C4-2B (cell line): ENCODE measurements at regions not wholly inside any gene's neighbourhood (a gene's known extent, or its start where the extent isn't known, plus 50 kb on each side); places are given as distances from the start of the nearest gene placed in this dataset.

Experiments
- H3K27ac ChIP-seq: fragments of 450-650 bp; 2 replicates; pipeline ENCODE4 v1.5.1; 2017
- CTCF ChIP-seq: fragments of 450-650 bp; conservative IDR thresholded peaks from 2 replicates; pipeline ENCODE4 v1.5.1; 2017; ENCODE audit warnings: mild to moderate bottlenecking
- ZFX ChIP-seq: fragments of 450-650 bp; IDR thresholded peaks from 2 replicates; pipeline ENCODE4 v1.6.1; 2017

- H3K27ac ChIP-seq: no peak overlapping the region
- TF ChIP-seq ZFX: no peak
- no peak for TF ChIP-seq CTCF
These were observed 160.6 kb downstream of the ARRDC3 start for GRCh38 chr5:91222482-91222881.

- TF ChIP-seq ZFX: no peak
- no peak for TF ChIP-seq CTCF
- H3K27ac ChIP-seq: peak overlapping the region; percentile 39; the same call in 1 of the 2 replicates
These were observed 161.2 kb downstream of the ARRDC3 start for GRCh38 chr5:91221917-91222316.

GRCh38 chr5:91219803-91220371 is 163.2 kb downstream of the ARRDC3 start:
- no peak for TF ChIP-seq ZFX
- peak; percentile 64 for TF ChIP-seq CTCF
- H3K27ac ChIP-seq: peak overlapping the region; percentile 61

GRCh38 chr5:91219091-91219802 is 163.9 kb downstream of the ARRDC3 start:
- TF ChIP-seq CTCF: no peak
- no peak for TF ChIP-seq ZFX
- peak overlapping the region; percentile 61; the same call in 1 of the 2 replicates for H3K27ac ChIP-seq

- TF ChIP-seq ZFX: no peak
- no peak for TF ChIP-seq CTCF
- no peak overlapping the region; the same call in 1 of the 2 replicates for H3K27ac ChIP-seq
These were observed 165.3 kb downstream of the ARRDC3 start for GRCh38 chr5:91217859-91218258.

- TF ChIP-seq ZFX: no peak
- no peak for TF ChIP-seq CTCF
- H3K27ac ChIP-seq: no peak overlapping the region
These were observed 168.5 kb downstream of the ARRDC3 start for GRCh38 chr5:91214571-91214970.
